Cerebellar nuclear complex (tissue), 1 donor: ENCODE measurements at regions not wholly inside any gene's neighbourhood (a gene's known extent, or its start where the extent isn't known, plus 50 kb on each side); places are given as distances from the start of the nearest gene placed in this dataset.
A peak's percentile ranks its signal among the peaks of the same experiment; 100 is the strongest.

ENCODE experiments used
- DNase-seq, 2 experiments: peaks; one replicate each; lab custom pipeline; 2025; lab: John Stamatoyannopoulos, UW

DNA sequence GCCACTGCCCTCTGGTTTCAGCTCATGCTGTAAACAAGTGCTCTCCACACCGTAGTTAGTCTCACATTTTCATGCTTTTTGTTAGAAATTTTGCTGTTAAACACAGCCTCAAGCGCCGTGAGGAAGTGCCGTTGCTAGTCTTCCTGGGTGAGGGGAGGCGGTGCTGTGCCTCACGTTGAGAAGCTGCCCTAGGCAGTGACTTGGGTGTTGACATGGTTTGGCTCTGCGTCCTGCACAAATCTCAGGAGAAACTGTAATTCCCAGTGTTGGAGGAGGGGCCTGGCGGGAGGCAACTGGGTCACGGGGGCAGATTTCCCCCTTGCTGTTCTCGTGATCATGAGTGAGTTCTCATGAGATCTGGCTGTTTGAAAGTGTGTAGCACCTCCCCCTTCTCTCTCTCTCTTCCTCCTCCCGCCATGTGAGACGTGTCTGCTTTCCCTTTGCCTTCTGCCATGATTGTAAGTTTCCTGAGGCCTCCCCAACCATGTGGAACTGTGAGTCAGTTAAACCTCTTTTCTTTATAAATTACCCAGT lies 95.8 kb downstream of the ERMARD start:
- no peak for DNase-seq

GRCh38 chr6:169846286-169847056 lies 95.0 kb downstream of the ERMARD start:
- no peak for DNase-seq

DNA sequence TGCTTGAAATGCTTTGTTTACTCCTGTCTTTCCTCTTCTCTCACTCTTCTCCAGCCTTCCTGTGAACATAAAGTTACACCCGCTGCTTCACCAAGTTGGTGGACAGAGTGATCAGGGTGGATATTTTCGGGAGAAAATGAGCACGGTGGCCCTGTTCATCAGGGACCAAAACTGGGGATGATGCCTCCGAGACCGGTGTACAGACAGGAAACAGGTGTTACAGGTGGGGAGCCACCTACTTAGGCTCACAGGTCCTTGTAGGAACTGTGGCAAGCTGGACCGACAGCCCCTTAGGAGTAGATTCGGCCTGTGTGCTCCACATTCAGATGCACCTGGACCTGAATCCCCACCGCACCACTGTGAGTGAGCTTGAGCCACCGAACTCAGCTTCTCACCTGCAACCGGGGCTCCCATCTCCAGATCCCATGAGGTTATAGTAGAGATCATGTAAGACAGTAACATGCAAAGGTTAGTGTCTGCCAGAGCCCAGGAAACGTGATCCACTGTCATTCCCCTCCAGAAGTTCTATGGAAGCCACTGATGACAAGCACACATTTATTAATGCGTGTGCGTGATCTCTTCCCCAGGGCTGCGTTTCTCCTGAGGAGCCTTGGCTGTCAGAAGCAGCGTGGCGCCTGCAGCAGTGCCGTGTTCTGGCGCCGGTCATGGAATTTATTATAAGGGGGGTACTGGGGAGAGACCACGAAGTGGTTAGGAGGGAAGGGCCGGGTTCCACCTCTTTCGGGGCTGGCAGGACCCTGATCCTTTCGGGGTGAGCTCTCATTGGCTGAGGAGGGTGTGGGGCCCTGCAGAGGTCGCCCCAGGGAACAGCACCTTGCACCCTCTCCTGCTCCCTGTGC lies 94.2 kb downstream of the ERMARD start:
- no peak for DNase-seq

DNA sequence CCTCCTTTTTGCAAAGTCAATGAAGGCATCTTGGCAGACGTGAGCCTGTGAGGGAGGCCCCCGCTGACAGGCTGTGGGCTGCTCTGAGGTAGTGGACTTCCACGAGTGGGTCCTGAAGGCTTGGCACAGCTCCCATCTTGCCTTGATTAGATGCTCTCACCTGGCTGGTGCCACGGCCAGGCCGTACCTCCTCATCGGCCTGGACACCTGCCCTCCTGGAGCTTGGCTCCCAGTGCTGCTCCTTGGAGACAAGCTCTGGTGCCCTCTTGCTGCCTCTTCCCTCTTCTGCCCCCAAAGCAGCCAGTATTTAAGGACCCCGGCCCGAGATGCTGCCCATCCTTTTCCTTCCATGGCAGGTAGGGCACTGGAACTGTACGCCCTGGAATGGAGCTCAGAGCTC lies 93.5 kb downstream of the ERMARD start:
- no peak for DNase-seq

DNA sequence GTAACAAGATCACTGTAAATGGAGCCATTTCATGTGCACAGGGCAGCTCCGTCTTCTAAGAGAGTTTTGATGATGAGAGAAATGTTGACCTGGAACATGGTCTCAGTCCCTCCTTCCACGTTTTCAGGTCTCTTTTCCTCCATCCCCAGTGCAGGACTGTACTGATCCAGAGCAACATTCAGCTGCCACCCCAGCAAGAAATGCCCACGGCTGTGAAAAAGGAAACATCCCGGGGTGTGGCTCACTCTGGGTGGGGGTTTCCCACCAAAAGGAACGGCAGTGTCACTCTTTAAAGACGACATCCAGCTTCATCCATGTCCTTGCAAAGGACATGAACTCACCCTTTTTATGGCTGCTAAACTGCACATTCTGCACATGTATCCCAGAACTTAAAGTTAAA lies 92.6 kb downstream of the ERMARD start:
- DNase-seq = no peak

- DNase-seq = no peak
Measured at GRCh38 chr6:169843110-169843509, 91.7 kb downstream of the ERMARD start.

DNA sequence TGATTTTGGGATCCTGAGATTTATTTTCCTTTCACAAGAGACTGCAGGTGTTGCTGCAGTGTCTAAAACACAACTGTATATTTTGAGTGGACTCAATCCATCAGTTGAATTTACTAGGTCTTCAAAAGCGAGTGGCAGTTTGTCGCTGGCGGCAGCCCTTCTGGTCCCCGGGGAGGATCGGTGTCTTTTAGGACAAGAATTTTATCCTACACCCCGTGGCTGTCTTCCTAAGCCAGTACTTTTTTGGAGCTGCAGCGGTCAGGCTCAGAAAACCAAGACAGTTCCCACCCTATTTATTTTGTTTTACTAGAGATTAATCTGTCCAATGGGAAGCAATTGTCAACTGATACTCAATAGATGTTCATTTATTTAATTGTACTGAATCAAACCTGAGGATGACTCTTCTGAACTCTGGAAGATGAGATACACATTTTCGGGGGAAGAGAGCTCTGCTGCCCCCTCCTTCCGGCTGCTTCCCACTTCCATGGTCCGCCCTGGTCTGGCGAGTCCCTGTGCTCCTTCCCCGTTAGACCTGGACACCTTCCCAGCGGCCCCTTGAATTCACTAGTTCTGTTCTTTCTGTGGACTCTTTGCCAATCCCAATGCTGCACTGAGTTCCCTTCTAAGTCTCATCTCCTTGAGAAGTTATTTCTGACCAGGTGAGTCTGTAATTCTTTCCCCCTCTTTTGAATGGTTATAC lies 90.6 kb downstream of the ERMARD start:
- no peak for DNase-seq

- DNase-seq = no peak
Measured at GRCh38 chr6:169841251-169841650, 89.8 kb downstream of the ERMARD start.

GRCh38 chr6:169839898-169840631 lies 88.6 kb downstream of the ERMARD start:
- DNase-seq = no peak

GRCh38 chr6:169839493-169839892 lies 88.1 kb downstream of the ERMARD start:
- no peak for DNase-seq

DNA sequence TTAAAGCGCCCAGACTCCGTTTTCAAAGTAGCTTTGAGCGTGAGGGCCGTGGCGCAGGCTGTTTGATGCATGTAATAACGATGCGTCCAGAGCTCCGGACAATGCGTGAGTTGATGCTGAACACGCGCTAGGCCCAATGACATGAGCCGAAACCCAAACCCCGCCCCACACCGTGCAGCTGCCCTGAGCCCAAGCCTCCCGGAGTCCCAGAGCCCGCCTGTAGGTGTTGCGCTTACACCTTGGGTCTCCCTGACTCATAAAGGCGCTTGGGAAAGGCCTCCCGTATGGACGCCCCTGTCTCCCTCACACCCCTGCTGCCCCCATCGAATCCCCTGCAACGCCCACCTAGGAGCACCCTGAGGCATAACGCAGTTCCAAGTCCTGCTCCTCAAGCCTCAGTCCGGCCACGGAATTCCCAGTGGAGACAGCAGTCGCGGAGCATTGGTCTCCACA lies 87.6 kb downstream of the ERMARD start:
- DNase-seq = no peak

DNA sequence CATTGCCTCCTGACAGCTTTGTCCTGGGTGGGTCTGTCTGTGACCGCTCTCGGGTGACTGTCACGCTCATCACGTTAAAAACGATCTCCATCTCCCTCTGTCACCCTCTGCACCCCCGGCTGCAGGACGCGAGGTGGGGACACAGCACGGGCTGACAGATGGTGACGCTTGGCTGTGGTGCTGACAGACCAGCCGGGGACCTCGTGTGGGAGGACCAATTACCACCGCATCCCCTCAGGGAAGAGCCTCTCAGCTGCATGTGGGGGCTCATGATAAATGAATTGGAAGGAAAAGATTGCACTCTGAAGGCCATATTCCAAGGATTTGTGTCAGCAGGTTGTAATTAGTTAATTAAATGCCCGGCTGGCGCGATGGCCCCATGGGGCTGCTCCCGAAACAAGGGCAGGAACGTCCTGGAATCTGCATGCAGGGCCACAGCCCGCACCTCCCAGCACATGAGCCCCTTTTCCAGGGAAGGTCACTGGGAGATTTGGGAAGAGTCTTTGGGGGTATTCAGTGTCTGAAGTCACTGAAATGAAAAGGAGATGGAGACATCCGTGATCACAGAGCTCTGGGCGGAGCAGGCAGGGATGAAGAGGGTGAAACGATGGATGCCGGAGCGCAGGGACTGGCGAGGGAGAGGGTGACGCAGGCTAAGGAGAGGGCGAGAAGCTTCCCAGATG lies 87.1 kb downstream of the ERMARD start:
- no peak for DNase-seq

DNA sequence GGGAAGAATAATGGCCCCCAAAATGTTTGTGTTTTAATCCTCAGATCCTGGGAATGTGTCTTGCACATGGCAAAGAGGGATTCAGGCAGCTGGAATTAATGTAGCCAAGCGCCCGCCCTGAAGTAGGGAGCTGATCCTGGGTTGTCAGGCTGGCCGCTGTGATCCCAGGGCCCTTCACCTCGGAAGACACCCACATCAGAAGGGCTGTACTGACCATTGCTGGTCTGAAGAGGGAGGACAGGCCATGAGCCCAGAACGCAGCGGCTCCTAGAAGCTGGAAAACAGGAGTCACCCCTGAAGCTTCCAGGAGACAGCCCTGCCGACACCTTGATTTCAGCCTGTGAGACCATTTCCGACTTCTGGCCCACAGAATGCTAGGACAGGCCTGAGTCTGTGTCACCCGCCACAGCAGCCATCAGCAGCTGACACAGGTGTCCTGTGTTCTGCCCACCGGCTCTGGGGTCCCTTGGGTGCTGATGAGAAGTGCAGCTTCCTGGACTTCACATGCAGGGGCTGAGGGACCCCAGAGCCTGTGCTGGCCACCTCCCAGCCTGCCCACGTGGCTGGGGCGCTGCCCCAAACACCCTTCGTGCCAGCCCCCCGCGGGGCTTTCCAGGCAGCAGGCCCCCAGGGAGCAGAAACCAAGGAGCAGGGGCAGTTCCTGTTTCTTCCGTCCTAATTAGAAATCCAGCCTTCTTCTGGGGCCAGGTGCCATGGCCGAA lies 86.3 kb downstream of the ERMARD start:
- no peak for DNase-seq

GRCh38 chr6:169833258-169833794 lies 81.9 kb downstream of the ERMARD start:
- DNase-seq = no peak

DNA sequence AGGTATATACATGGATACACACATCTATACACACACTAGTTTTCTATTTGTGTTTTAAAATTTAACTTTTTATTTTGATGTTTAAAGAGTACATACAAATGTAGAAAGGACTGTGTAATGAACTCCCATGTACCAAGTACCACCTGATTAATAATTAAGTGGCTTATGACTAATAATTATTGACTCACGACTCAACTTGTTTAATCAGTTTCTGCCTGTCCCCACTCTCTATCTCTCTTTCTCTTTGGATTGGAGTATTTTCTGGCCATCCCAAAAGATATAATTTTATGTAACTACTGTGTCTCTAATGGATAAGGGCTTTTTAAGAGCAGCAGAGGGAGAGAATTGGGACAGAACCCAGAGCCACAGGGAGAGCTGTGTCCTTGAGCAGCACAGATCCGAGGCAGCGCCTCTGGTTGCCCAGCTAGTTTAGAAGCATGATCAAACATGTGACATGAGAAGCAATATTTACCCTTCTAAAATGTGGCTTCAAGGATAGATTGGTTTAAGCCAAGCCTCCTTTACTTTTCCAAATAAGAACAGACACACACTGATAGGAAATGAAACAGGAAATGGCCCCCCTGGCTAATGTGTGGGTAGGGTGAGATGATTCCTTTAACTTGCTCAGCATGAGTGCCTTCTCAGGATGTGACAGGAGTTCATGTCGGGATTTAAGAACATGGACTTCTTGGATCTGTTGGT lies 81.0 kb downstream of the ERMARD start:
- no peak for DNase-seq

GRCh38 chr6:169831450-169832246 lies 80.2 kb downstream of the ERMARD start:
- peak in 1 of 2 experiments; percentile 7 for DNase-seq
